ENCODE measurements at regions not wholly inside any gene's neighbourhood (a gene's known extent, or its start where the extent isn't known, plus 50 kb on each side); places are given as distances from the start of the nearest gene placed in this dataset.

GRCh38 chr2:54065411-54065810 lies 50.0 kb upstream of the ACYP2 start:
- no TSS peak for BruUV-seq (replicated peaks)
- Histone ChIP-seq H3K79me2 (ENCODE audit: control insufficient read depth, insufficient read depth, low read length) (no peaks in the 10 kb centered on the region), H3K4me2 (ENCODE audit: control insufficient read depth, insufficient read depth) (no peak overlapping the region), H2AFZ (ENCODE audit: control insufficient read depth, low read depth, low read length) (no peak overlapping the region), H3K27ac (ENCODE audit: control insufficient read depth, insufficient read depth) (no peak overlapping the region), H3K9ac (ENCODE audit: control insufficient read depth, insufficient read depth, low read length) (no peak overlapping the region), H4K20me1 (ENCODE audit: control insufficient read depth, insufficient read depth) (no peaks in the 10 kb centered on the region), H3K36me3 (ENCODE audit: control insufficient read depth in 2 of 2, insufficient read depth in 2 of 2, low read length in 1 of 2) (no peaks in the 10 kb centered on the region), H3K4me1 (ENCODE audit: control insufficient read depth, insufficient read depth, low read length) (no peaks in the 10 kb centered on the region), H3K9me3 (replicated peaks; ENCODE audit: control insufficient read depth, insufficient read depth, low read length) (no peaks in the 10 kb centered on the region), H3K27me3 (replicated peaks in 1 of 2; ENCODE audit: control insufficient read depth in 2 of 2, insufficient read depth in 2 of 2, low read length in 1 of 2) (no peaks in the 10 kb centered on the region), H3K4me3 (no peak overlapping the region)
- ChIA-PET CTCF (no interaction called here), POLR2A (no interaction called here), SMC1A (ENCODE audit: uncharacterized antibody, unreplicated experiment) (no interaction called here), RAD21 (ENCODE audit: unreplicated experiment) (no interaction called here)
- DNase-seq (ENCODE audit: low read depth, low spot score) (no peak), FAIRE-seq (no peak), ATAC-seq (no peak)
- in situ Hi-C loops (cut with MboI) (no loop called here), intact Hi-C loops (cut with micrococcal nuclease; ENCODE audit: unreplicated experiment) (no loop called here)
- 89% methylated on average over 2 of the region's 2 CpGs for WGBS (ENCODE audit: insufficient coverage, insufficient replicate concordance, low lambda C conversion rate, missing lambda C conversion rate)
- TF ChIP-seq TARDBP (IDR thresholded peaks at IDR 0.05; ENCODE audit: borderline replicate concordance) (no peak), EZH2 (IDR thresholded peaks at IDR 0.05; ENCODE audit: borderline replicate concordance, control insufficient read depth, low read depth, low read length) (no peak), TCF7 (IDR thresholded peaks at IDR 0.05; ENCODE audit: borderline replicate concordance) (no peak), POLR2AphosphoS5 (IDR thresholded peaks at IDR 0.05; ENCODE audit: low read length) (no peak), HSF1 (IDR thresholded peaks at IDR 0.05; ENCODE audit: low read depth, low read length) (no peak), E4F1 (IDR thresholded peaks at IDR 0.05; ENCODE audit: borderline replicate concordance, partially characterized antibody) (no peak), BRCA1 (IDR thresholded peaks at IDR 0.05; ENCODE audit: low read depth, low read length) (no peak), STAT1 (conservative IDR thresholded peaks at IDR 0.05) (no peak), KDM1A (IDR thresholded peaks at IDR 0.05; ENCODE audit: borderline replicate concordance) (no peak), RAD51 (IDR thresholded peaks at IDR 0.05) (no peak), MYB (IDR thresholded peaks at IDR 0.05; ENCODE audit: borderline replicate concordance, low read depth, low read length) (no peak)
